GM10266 (cell line): ENCODE measurements at regions not wholly inside any gene's neighbourhood (a gene's known extent, or its start where the extent isn't known, plus 50 kb on each side); places are given as distances from the start of the nearest gene placed in this dataset.

Experiments
- DNase-seq: peaks from one replicate; pipeline ENCODE4 v3.0.0; 2012; ENCODE audit errors: extremely low spot score
- TF ChIP-seq, protein P1 (sequence below): IDR thresholded peaks from 2 replicates; pipeline ENCODE4 v1.5.1; 2012; ENCODE audit warnings: mild to moderate bottlenecking, low read depth; ENCODE audit not compliant: control insufficient read depth, insufficient read depth; ENCODE audit errors: missing control alignments

DNA sequence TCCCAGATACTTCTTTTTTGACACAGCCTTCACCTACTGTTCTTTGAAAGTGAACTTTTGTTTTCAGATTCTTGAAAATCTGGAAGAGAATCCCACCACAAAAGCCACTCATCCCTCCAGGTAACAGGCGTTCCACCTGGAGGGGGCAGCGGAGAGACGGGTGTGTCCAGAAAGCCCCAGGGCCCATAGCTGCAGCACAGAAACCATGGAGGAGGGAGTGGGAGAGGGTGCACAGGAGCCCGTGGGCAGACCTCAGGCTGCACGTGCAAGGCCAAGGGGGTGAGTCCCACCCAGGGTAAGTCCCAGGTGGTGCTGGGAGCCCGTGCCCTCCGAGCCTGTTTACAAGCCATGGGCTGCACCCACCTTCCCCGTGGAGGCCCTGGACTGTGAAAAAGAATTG, 86.5 kb downstream of the PSMG1 start:
- TF ChIP-seq, protein P1, sequence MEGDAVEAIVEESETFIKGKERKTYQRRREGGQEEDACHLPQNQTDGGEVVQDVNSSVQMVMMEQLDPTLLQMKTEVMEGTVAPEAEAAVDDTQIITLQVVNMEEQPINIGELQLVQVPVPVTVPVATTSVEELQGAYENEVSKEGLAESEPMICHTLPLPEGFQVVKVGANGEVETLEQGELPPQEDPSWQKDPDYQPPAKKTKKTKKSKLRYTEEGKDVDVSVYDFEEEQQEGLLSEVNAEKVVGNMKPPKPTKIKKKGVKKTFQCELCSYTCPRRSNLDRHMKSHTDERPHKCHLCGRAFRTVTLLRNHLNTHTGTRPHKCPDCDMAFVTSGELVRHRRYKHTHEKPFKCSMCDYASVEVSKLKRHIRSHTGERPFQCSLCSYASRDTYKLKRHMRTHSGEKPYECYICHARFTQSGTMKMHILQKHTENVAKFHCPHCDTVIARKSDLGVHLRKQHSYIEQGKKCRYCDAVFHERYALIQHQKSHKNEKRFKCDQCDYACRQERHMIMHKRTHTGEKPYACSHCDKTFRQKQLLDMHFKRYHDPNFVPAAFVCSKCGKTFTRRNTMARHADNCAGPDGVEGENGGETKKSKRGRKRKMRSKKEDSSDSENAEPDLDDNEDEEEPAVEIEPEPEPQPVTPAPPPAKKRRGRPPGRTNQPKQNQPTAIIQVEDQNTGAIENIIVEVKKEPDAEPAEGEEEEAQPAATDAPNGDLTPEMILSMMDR, result no peak
- DNase-seq, result no peak

DNA sequence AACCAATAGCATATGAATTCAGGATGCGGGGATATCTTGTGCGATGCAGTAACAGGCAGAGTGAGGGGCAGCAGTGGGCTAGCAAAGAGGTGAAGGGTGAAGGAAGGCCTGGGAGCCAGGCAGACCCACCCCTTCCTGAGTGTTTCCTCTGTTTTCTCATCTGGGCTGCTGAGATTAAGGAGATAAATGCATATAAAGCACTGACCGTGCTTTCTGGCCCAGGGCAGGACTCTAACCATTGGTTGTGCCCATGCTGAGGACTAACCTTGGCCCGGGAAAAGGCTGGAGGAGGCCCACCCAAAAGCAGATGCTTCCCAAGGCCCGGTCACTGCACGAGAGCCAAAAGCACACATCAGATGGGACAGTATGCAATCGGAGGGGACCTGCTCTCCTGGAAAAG, 87.6 kb downstream of the PSMG1 start:
- TF ChIP-seq, protein P1, result no peak

DNA sequence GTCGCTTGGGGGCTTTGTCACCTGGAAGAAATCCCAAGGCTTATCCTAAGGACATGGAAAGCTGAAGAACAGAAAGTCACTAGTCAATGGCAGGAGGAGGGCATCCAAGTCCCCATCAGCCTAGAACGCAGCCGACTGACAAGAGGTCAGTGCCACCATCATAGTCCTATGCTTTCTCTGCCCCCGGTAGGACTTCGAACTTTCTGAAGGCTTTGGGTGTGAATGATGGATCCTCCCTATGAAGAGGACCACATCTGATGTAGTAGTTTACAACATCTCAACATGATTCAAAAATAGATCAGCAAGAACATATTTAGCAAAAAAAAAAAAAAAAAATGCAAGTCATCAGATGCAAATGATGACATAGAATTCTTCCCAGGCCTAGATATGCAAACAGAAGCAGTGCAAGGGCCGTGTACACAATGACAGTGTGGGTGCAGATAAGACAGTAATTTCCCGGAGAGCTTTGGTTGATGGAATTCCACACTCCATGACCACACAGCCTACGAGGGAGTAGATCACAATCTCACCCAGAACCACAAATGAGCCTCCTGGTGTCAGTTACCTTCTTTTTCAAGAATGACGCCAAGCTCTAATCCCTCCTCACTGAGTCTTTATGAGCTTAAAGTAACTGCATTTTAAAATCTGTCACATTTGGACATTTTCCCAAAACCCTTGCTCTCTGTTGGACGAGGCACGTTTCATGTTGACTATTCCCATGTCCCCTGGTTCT, 88.2 kb downstream of the PSMG1 start:
- TF ChIP-seq, protein P1, result no peak
- DNase-seq, result no peak

More for the DNA sequence above, 87.6 kb downstream of the PSMG1 start:
- no peak for DNase-seq

DNA sequence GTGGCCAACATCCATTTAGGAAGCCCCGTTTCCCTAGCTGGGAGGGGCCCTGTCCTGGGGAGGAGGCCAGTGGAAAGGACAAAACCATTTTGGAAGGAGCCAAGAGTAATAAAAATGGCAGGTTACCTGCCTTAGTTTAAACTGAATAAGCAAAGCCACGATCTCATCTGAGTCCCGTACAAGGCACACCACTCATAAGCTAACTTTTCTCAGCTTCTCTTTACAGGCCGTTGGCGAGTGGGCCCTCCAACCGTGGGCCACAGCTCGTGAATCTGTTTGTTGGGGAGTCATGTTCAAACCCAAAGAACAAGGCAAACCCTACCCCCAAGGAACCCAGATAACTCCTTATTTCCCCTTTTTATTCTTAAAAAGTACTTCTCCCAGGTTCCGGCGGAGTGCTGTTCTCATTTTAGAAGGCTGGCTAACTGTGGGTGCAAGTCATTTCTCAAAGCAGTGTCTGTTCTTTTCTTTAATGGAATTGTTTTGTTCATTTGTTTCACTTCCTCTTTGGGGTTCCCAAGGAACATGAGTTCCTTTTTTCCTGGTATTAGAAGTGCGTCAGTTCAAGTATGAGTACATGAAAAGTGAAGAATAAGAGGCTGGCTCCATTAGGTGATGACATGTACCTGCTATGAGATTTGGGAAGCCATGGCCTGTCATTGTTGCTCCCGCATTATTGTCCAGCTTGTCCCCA, 89.0 kb downstream of the PSMG1 start:
- TF ChIP-seq, protein P1, result no peak
- DNase-seq, result no peak

DNA sequence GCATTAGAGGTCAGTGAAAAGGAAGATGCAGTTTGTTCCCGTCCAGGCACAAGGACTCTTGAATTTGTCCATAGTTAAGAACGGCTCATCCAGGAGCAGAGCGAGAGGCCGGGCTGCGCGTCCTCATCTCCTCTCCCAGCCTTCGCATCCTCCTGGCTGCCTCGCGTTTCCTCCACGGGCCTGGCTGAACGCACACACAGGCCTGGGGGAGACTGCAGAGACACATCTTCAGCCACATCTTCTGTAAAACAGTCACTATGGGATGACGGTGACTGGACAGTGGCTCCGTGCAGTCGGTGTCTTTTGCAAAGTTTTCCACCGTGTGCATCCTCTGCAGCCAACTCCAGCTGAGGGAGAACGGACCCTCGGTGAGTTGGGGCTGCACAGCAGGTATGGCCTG, 89.7 kb downstream of the PSMG1 start:
- TF ChIP-seq, protein P1, result no peak
- no peak for DNase-seq

DNA sequence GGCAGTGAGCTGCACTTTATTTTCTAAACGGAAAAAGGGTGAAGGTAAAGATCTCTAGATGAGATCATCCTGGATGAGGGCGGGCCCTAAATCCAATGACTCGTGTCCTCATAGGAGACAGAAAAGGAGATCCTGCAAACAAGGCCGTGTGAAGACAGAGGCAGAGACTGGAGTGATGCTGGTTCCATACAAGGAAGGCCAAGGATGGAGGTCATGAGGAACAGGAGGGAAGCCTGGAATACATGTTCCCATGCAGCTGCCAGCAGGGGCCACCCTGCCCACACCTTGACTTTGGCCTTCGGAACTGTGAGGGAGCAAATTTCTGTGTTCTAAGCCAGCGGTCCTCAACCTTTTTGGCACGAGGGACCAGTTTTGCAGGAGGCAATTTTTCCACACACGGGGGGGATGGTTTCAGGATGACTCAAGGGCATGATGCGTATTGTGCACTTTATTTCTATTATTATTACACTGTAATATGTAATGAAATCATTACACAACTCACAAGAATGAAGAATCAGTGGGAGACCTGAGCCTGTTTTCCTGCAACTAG, 94.3 kb downstream of the PSMG1 start:
- no peak for DNase-seq
- TF ChIP-seq, protein P1, result no peak

DNA sequence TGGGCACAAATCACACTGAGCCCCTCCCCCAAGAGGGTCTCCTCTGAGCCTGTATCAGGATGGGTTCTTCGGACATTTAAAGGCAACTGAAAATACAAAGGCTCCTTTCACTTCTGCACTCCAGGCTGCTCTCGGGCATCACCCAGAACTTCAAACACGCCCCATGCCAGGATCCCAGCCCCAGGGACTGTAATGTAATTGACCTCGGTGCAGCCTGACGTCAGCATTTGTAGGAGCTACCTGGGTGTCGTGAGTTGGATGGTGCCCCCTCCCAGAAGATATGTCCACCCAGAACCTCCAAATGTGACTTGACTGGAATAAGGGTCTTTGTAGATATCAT, 95.2 kb downstream of the PSMG1 start:
- TF ChIP-seq, protein P1, result no peak
- no peak for DNase-seq
